Activated CD8-positive, alpha-beta memory T cell treated with anti-CD3 and anti-CD28 coated beads for 24 hours (primary cell): ENCODE measurements at regions not wholly inside any gene's neighbourhood (a gene's known extent, or its start where the extent isn't known, plus 50 kb on each side); places are given as distances from the start of the nearest gene placed in this dataset.

Source experiments
- DNase-seq: peaks from one replicate; pipeline ENCODE4 v3.0.0-alpha.2; 2020

- no peak for DNase-seq
Observed at GRCh38 chr17:33484559-33484958, 191.5 kb upstream of the ASIC2 start.

GRCh38 chr17:33486135-33486885 is 193.2 kb upstream of the ASIC2 start:
- DNase-seq, result no peak

- no peak for DNase-seq
Observed at GRCh38 chr17:33487187-33487879, 194.2 kb upstream of the ASIC2 start.

- no peak for DNase-seq
Observed at GRCh38 chr17:33491871-33492481, 198.9 kb upstream of the ASIC2 start.

DNA sequence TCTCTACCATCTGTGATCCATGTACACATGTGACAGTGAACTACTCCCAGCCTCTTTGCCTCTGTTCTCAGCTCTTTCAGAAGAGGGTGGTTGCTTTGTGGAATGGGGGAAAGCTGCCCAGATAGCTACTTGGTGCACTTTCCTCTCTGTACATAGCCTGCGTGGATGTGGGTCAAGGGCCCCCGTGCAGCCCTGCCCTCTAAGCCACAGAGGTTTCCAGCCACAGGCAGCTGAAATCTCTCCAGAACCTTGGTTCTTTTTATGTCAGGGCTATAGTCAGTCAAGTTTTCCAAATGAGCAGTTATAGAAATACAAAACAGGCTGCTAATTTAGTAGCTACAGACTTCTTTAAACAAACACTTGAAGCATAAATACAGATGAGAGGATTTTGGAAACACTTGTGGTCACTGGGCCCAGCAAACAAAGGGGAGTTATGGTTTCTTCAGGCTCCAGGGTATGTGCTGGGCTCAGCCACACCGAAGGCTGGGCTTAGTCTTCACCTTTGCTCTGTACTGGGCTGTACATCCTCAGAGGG is 199.7 kb upstream of the ASIC2 start:
- no peak for DNase-seq

- DNase-seq, result no peak
Observed at GRCh38 chr17:33493566-33493965, 200.5 kb upstream of the ASIC2 start.

GRCh38 chr17:33494151-33494550 is 201.1 kb upstream of the ASIC2 start:
- DNase-seq, result no peak

- no peak for DNase-seq
Observed at GRCh38 chr17:33497623-33498022, 204.5 kb upstream of the ASIC2 start.

DNA sequence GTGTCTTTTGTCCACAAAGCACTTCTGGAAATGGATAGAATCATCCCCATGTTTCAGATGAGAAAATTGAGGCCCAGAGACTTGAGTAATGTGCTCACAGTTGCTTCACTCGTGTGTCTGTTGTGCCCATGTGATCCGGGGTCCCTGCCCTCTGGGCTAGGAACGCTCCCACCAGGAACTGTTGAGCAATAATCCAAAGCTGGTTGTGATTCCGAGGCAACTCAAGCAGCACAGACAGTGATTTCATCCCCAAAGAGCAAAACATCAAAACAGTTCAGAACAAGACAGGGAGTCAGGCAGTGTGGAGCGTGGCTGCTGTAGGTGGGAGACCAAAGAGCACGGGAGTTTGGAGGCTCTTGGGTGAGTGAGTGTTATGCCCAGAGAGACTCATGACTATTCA is 205.0 kb upstream of the ASIC2 start:
- DNase-seq, result no peak

DNA sequence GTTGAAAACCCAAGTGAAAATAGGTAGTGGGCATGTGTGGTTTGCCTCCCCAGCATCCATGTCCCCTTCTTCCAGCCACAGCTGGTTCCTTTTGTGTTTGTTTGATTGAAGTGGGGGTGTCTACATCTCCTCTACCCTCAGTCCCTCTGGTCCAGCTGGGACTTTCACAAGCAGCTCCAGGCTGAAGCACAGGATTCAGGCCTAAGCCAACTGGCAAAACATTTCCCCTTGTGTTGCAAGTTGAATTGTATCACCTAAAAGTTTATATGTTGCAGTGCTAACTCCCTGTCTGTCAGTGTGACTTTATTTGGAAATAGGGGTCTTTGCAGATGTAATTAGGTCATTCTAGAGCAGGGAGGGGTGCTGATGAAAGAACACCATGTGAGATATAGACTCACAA is 205.9 kb upstream of the ASIC2 start:
- DNase-seq, result no peak

- DNase-seq, result no peak
Observed at GRCh38 chr17:33500151-33500550, 207.1 kb upstream of the ASIC2 start.

DNA sequence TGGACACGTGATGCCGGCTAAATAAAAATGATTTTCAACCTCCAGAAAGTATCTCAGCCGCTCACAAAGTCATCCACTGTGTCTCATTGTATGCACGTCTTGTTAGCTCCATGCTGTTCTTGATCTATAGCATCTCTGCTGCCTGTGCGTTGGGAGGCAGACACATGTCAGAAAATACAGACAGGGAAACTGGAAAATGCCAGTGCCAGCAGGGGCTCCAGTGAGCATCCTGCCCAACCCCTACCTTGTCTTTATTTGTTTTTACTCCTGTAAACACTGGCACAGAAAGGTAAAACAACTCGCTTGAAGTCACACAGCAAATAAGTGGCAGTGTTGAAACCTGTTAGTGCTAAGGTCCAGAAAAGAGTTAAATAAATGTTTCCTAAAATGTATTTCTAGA is 208.1 kb upstream of the ASIC2 start:
- no peak for DNase-seq

- DNase-seq, result no peak
Observed at GRCh38 chr17:33504571-33504970, 211.5 kb upstream of the ASIC2 start.

GRCh38 chr17:33506889-33507650 is 214.0 kb upstream of the ASIC2 start:
- no peak for DNase-seq

GRCh38 chr17:33508215-33508614 is 215.1 kb upstream of the ASIC2 start:
- DNase-seq, result no peak

- DNase-seq, result no peak
Observed at GRCh38 chr17:33509331-33509730, 216.2 kb upstream of the ASIC2 start.

DNA sequence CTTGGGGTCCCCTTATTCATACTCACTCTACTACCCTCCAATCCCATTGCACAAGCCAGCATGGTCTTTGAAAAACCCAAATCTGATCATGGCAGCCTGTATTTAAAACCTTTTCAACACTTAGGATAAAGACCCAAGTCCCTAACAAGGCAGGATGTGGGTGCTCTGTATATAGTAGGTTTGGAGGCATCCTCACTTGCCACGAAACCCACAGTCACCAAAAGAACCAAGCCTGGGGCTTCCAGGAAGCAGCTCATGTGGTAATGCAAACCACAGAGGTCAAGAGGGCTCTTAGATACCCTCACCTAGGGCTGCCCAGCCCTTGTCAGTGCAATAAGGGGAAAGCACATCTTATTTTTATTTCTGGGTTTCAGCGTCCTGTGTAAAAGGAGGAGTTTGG is 218.6 kb upstream of the ASIC2 start:
- no peak for DNase-seq

DNA sequence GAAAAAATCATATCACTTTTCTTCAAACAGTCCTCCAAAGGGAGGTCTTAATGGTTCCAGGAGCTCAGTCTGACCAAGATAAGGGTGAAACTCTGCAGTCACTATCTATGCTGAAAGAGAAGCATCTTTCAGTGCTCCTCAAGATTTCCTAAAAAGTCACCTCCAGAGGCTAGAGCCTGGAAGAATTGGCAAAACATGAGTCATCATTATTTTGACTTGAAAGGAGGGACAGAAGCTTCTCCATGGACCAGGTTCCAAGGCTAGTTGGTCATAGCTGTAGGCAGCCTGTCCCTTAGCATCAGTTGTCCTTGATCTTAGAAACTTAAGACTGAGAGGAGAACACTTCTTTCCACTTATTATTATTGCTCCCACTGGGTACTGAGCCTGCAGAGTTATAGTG is 219.0 kb upstream of the ASIC2 start:
- DNase-seq, result no peak

GRCh38 chr17:33513769-33514168 is 220.7 kb upstream of the ASIC2 start:
- DNase-seq, result no peak

DNA sequence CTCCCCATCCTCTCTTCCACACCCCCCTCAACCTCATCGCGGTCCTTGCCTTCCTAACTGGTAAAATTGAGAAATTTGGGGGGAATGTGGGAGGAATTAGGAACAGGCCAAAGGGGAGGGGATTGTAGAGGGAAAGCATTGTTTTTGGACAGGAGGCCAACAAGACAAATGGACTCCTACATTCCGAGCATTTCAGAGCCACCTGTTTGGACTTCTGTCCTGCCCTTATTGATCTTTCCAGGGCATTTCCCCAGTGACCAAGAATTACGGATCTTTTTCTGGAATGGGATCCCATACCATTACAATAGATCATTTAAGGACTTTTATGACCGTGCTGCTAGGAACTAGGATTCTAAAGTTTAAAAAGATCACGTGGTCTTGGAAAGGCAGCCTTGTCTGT is 221.3 kb upstream of the ASIC2 start:
- no peak for DNase-seq

- no peak for DNase-seq
Observed at GRCh38 chr17:33515974-33516373, 222.9 kb upstream of the ASIC2 start.

DNA sequence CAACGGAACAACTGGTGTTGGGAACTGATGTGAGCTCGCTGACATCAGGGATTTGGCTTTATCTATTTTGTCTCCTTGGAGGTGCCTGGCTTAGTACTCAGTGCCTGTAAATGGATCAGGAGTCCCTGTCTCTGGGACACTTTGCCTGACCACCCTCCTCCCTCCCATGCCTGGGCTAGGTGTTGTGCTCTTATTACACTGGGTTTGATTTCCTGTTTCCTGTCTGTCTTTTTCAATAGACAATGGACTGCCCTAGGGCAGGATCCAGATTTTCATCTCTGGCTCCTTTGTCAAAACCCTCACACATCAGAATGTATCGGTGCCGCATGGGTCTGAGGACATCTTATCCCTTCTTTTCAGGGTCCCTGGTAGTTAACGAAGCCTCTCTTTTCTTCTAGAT is 223.6 kb upstream of the ASIC2 start:
- DNase-seq, result no peak

- DNase-seq, result no peak
Observed at GRCh38 chr17:33517746-33518145, 224.7 kb upstream of the ASIC2 start.
